Suprapubic skin (tissue), 4 donors: ENCODE measurements at regions not wholly inside any gene's neighbourhood (a gene's known extent, or its start where the extent isn't known, plus 50 kb on each side); places are given as distances from the start of the nearest gene placed in this dataset.

ENCODE experiments used
- CTCF ChIP-seq, 2 donors: fragments of 200-600 bp in 1 of 2; fragments of 450-650 bp in 1 of 2; sonication (generic) in 1 of 2; IDR thresholded peaks; one replicate each; pipeline ENCODE4 v1.5.1; 2016 to 2019; ENCODE audit warnings: antibody characterized with exemption in 2 of 2, mild to moderate bottlenecking in 1 of 2, moderate library complexity in 1 of 2
- EP300 ChIP-seq: sonication (generic); formaldehyde crosslinking; IDR thresholded peaks from one replicate; pipeline ENCODE4 v1.6.1; 2017; ENCODE audit warnings: antibody characterized with exemption
- POLR2A ChIP-seq, 2 donors: fragments of 450-650 bp; IDR thresholded peaks; one replicate each; pipeline ENCODE4 v1.6.1; 2017; ENCODE audit warnings: antibody characterized with exemption in 2 of 2, mild to moderate bottlenecking in 2 of 2, moderate library complexity in 2 of 2
- POLR2AphosphoS5 ChIP-seq, 3 donors: sonication (generic); formaldehyde crosslinking; IDR thresholded peaks; one replicate each; pipeline ENCODE4 v1.6.1; 2017; ENCODE audit warnings: antibody characterized with exemption in 3 of 3

- TF ChIP-seq CTCF (IDR thresholded peaks at IDR 0.05) (no peak), EP300 (no peak), POLR2A (IDR thresholded peaks at IDR 0.05) (no peak), POLR2AphosphoS5 (IDR thresholded peaks at IDR 0.05) (no peak)
These were observed 189.8 kb downstream of the KCTD12 start for GRCh38 chr13:76696370-76696769.
